HEK293 (cell line): ENCODE measurements at regions not wholly inside any gene's neighbourhood (a gene's known extent, or its start where the extent isn't known, plus 50 kb on each side); places are given as distances from the start of the nearest gene placed in this dataset.

ENCODE experiments used
- CTCF ChIA-PET: fragments of 350-600 bp; formaldehyde crosslinking; extraction: SDS; loops from one replicate; lab custom pipeline; 2021; ENCODE audit warnings: antibody characterized with exemption; lab: Yijun Ruan, JAX
- POLR2A ChIA-PET: fragments of 300-600 bp; formaldehyde crosslinking; extraction: SDS; loops from one replicate; lab custom pipeline; 2020; ENCODE audit warnings: antibody characterized with exemption, inconsistent platforms; lab: Yijun Ruan, JAX
- H3K27ac ChIP-seq: fragments of 200-500 bp; sonication (Bioruptor generic); 2 replicates; pipeline ENCODE4 v1.5.1; 2014; ENCODE audit warnings: low read depth, low read length, control low read depth, inconsistent platforms; ENCODE audit errors: extremely low read depth
- H3K36me3 ChIP-seq, 2 experiments: fragments of 200-500 bp in 1 of 2; sonication (Bioruptor generic) in 1 of 2; 1 replicate in 1 of 2; 2 replicates in 1 of 2; pipeline ENCODE4 v1.5.1; 2014 to 2017; ENCODE audit warnings: inconsistent platforms in 2 of 2, low read length in 2 of 2; ENCODE audit not compliant: control insufficient read depth in 2 of 2, insufficient read depth in 1 of 2
- H3K4me1 ChIP-seq: fragments of 200-500 bp; sonication (Bioruptor generic); 2 replicates; pipeline ENCODE4 v1.5.1; 2014; ENCODE audit warnings: mild to moderate bottlenecking, low read length, inconsistent platforms; ENCODE audit not compliant: control insufficient read depth, insufficient read depth
- H3K4me3 ChIP-seq: 2 replicates; pipeline ENCODE4 v1.5.1; 2011; ENCODE audit warnings: low read depth, mild to moderate bottlenecking, control low read depth, low read length, moderate library complexity
- H3K9me3 ChIP-seq: fragments of 200-500 bp; sonication (Bioruptor generic); 2 replicates; pipeline ENCODE4 v1.5.1; 2014; ENCODE audit warnings: low read depth, low read length, inconsistent platforms; ENCODE audit not compliant: control insufficient read depth, insufficient read depth
- KLF10 ChIP-seq: fragments of 450-650 bp; IDR thresholded peaks from 2 replicates; pipeline ENCODE4 v1.5.1; 2018; ENCODE audit warnings: missing biosample characterization, mild to moderate bottlenecking, missing genetic modification characterization
- MYNN ChIP-seq: fragments of 450-650 bp; formaldehyde crosslinking; IDR thresholded peaks from 2 replicates; pipeline ENCODE4 v1.5.1; 2016; ENCODE audit warnings: missing biosample characterization, missing genetic modification characterization, borderline replicate concordance
- SETDB1 ChIP-seq: IDR thresholded peaks from one replicate; pipeline ENCODE4 v1.6.1; 2017; ENCODE audit warnings: mild to moderate bottlenecking, low read length, moderate library complexity, mixed read lengths; ENCODE audit not compliant: insufficient read length
- TCF7L2 ChIP-seq: IDR thresholded peaks from 2 replicates; pipeline ENCODE4 v1.6.1; 2011; ENCODE audit warnings: low read depth, mild to moderate bottlenecking, inconsistent platforms, low read length, moderate library complexity, borderline replicate concordance
- ZBTB8A ChIP-seq: fragments of 450-650 bp; formaldehyde crosslinking; IDR thresholded peaks from 2 replicates; pipeline ENCODE4 v1.5.1; 2016; ENCODE audit warnings: missing biosample characterization, missing genetic modification characterization
- ZNF132 ChIP-seq: fragments of 450-650 bp; formaldehyde crosslinking; IDR thresholded peaks from 2 replicates; pipeline ENCODE4 v1.5.1; 2017; ENCODE audit warnings: missing biosample characterization, missing genetic modification characterization, borderline replicate concordance
- ZNF138 ChIP-seq: fragments of 450-650 bp; formaldehyde crosslinking; IDR thresholded peaks from 2 replicates; pipeline ENCODE4 v1.5.1; 2016; ENCODE audit warnings: missing biosample characterization, missing genetic modification characterization, borderline replicate concordance
- ZNF146 ChIP-seq: fragments of 450-650 bp; formaldehyde crosslinking; IDR thresholded peaks from 2 replicates; pipeline ENCODE4 v1.5.1; 2016; ENCODE audit warnings: missing biosample characterization, missing genetic modification characterization
- ZNF157 ChIP-seq: fragments of 450-650 bp; formaldehyde crosslinking; IDR thresholded peaks from 2 replicates; pipeline ENCODE4 v1.5.1; 2016; ENCODE audit warnings: missing biosample characterization, missing genetic modification characterization
- ZNF174 ChIP-seq: fragments of 450-650 bp; formaldehyde crosslinking; IDR thresholded peaks from 2 replicates; pipeline ENCODE4 v1.5.0; 2017; ENCODE audit warnings: missing biosample characterization, mild to moderate bottlenecking, missing genetic modification characterization
- ZNF350 ChIP-seq: fragments of 450-650 bp; formaldehyde crosslinking; IDR thresholded peaks from 2 replicates; pipeline ENCODE4 v1.5.0; 2017; ENCODE audit warnings: missing biosample characterization, mild to moderate bottlenecking, missing genetic modification characterization
- ZNF416 ChIP-seq: fragments of 450-650 bp; formaldehyde crosslinking; IDR thresholded peaks from 2 replicates; pipeline ENCODE4 v1.5.1; 2016; ENCODE audit warnings: missing biosample characterization, missing genetic modification characterization
- ZNF521 ChIP-seq: fragments of 450-650 bp; formaldehyde crosslinking; IDR thresholded peaks from 2 replicates; pipeline ENCODE4 v1.5.1; 2017; ENCODE audit warnings: missing biosample characterization, mild to moderate bottlenecking, missing genetic modification characterization
- ZNF639 ChIP-seq: fragments of 450-650 bp; formaldehyde crosslinking; IDR thresholded peaks from 2 replicates; pipeline ENCODE4 v1.5.1; 2016; ENCODE audit warnings: missing biosample characterization, missing genetic modification characterization
- ZNF658 ChIP-seq: fragments of 450-650 bp; formaldehyde crosslinking; IDR thresholded peaks from 2 replicates; pipeline ENCODE4; 2016; ENCODE audit warnings: missing biosample characterization, missing genetic modification characterization
- ZNF660 ChIP-seq: fragments of 450-650 bp; IDR thresholded peaks from 2 replicates; pipeline ENCODE4 v1.5.1; 2018; ENCODE audit warnings: missing biosample characterization, mild to moderate bottlenecking, missing genetic modification characterization
- ZNF785 ChIP-seq: fragments of 450-650 bp; formaldehyde crosslinking; IDR thresholded peaks from 2 replicates; pipeline ENCODE4 v1.5.1; 2016; ENCODE audit warnings: missing biosample characterization, missing genetic modification characterization
- ZNF830 ChIP-seq: fragments of 450-650 bp; IDR thresholded peaks from 2 replicates; pipeline ENCODE4 v1.5.0; 2018; ENCODE audit warnings: missing biosample characterization, missing genetic modification characterization, low read depth, mild to moderate bottlenecking, moderate library complexity
- ZSCAN30 ChIP-seq: fragments of 450-650 bp; IDR thresholded peaks from 2 replicates; pipeline ENCODE4 v1.5.1; 2018; ENCODE audit warnings: missing biosample characterization, mild to moderate bottlenecking, missing genetic modification characterization, moderate library complexity
- TF ChIP-seq, protein P1 (sequence below): fragments of 450-650 bp; formaldehyde crosslinking; IDR thresholded peaks from 2 replicates; pipeline ENCODE4 v1.5.1; 2017; ENCODE audit warnings: missing biosample characterization, missing genetic modification characterization

DNA sequence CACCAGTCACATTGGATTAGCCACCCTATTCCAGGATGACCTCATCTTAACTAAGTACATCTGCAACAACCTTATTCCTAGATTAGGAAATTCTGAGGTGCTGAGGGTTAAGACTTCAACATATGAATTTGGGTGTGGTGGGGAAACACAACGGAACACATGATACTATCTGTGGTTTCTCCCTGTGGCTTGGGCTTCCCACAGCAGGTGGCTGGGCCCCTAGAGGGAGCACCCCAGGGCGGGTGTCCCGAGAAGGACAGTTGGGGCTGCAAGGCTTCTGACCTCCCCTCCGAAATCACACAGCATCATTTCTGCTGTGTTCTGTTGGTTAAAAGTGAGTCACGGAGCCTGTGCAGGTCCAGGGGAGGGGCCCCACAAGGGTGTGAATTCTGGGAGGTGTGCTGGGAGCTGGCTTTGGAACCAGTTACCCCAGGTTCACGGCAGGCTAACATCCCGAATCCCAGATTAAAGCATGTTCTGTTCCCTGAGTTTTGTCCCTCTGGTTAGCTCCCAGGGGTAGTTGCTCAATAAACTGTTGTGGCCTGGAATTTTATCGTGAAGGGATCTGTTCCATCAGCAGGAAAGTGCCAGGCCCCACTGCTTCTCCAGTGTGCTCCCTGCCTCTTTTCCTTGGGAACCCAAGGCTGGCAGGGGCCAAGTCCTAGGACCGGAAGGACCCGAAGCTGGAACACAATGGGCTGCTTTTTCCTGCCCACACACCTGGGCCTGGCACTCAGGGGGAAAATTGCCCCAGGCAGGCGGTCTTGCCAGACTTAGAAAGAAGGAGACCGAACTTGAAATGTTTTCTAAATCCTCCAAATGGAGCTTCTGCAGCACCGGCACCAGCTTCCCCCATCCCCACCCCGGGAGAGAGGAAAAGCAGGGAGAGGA lies 154.0 kb upstream of the WNT4 start:
- Histone ChIP-seq H3K4me3 (no peak overlapping the region), H3K36me3 (no peaks in the 10 kb centered on the region), H3K9me3 (no peaks in the 10 kb centered on the region), H3K27ac (no peak overlapping the region), H3K4me1 (no peaks in the 10 kb centered on the region)
- TF ChIP-seq ZNF132 (tag by site-specific recombination), result no peak
- no peak for TF ChIP-seq ZNF830 (tag by site-specific recombination)
- no peak for TF ChIP-seq ZNF660 (tag by site-specific recombination)
- TF ChIP-seq ZNF658 (tag by site-specific recombination), result no peak
- TF ChIP-seq, protein P1, sequence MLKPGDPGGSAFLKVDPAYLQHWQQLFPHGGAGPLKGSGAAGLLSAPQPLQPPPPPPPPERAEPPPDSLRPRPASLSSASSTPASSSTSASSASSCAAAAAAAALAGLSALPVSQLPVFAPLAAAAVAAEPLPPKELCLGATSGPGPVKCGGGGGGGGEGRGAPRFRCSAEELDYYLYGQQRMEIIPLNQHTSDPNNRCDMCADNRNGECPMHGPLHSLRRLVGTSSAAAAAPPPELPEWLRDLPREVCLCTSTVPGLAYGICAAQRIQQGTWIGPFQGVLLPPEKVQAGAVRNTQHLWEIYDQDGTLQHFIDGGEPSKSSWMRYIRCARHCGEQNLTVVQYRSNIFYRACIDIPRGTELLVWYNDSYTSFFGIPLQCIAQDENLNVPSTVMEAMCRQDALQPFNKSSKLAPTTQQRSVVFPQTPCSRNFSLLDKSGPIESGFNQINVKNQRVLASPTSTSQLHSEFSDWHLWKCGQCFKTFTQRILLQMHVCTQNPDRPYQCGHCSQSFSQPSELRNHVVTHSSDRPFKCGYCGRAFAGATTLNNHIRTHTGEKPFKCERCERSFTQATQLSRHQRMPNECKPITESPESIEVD (tag by site-specific recombination), result no peak
- no peak for TF ChIP-seq ZNF138 (tag by site-specific recombination)
- no peak for TF ChIP-seq ZNF157 (tag by site-specific recombination)
- no peak for TF ChIP-seq TCF7L2
- no peak for TF ChIP-seq MYNN
- no peak for TF ChIP-seq KLF10
- CTCF ChIA-PET, result interaction anchor here (0.6 to 0.8 kb wide), 2 partner anchors 21 to 191 kb away, joined by 3 to 4 read pairs; no protein-coding TSS in a partner anchor
- POLR2A ChIA-PET, result no interaction called here

DNA sequence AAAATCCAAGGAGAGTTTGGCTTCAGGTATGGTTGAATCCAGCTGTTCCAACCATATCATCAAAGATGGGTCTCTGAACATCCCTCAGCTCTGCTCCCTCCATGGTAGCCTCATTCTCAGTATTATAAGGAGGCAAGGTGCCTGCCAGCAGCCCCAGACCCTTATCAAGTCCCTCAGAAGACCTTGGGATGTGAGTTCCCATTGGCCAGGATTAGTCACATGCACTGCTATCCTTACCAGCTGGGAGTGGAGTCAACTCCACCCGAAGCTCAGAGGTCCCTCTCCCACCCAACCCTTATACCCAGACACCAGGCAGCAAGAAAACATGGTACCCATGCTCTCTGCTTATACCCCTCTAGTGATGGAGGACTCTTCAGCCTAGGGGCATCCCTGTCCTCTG lies 153.7 kb upstream of the ZBTB40 start:
- Histone ChIP-seq H3K36me3 (no peaks in the 10 kb centered on the region), H3K27ac (no peak overlapping the region), H3K4me3 (no peak overlapping the region), H3K4me1 (no peaks in the 10 kb centered on the region), H3K9me3 (no peaks in the 10 kb centered on the region)
- POLR2A ChIA-PET, result no interaction called here
- CTCF ChIA-PET, result interaction anchor here (0.6 to 0.7 kb wide), 2 partner anchors 118 to 192 kb away, joined by 3 to 4 read pairs; no protein-coding TSS in a partner anchor
- TF ChIP-seq ZSCAN30 (tag by site-specific recombination) (no peak), ZNF146 (tag by site-specific recombination) (no peak), ZNF350 (no peak), ZNF521 (tag by site-specific recombination) (no peak), ZBTB8A (no peak), ZNF639 (tag by site-specific recombination) (no peak)

- no peak overlapping the region for H3K4me3 ChIP-seq
- ChIA-PET CTCF (no interaction called here), POLR2A (no interaction called here)
- no peak overlapping the region for H3K27ac ChIP-seq
- H3K4me1 ChIP-seq, result no peaks in the 10 kb centered on the region
- H3K36me3 ChIP-seq, result no peaks in the 10 kb centered on the region
- TF ChIP-seq ZNF416 (no peak), ZNF785 (tag by site-specific recombination) (no peak), ZNF174 (tag by site-specific recombination) (no peak), SETDB1 (peak; percentile 58)
- H3K9me3 ChIP-seq, result no peaks in the 10 kb centered on the region
Measured at GRCh38 chr1:22303816-22304215, 147.8 kb upstream of the ZBTB40 start.
